ENCODE measurements at regions not wholly inside any gene's neighbourhood (a gene's known extent, or its start where the extent isn't known, plus 50 kb on each side); places are given as distances from the start of the nearest gene placed in this dataset.

DNA sequence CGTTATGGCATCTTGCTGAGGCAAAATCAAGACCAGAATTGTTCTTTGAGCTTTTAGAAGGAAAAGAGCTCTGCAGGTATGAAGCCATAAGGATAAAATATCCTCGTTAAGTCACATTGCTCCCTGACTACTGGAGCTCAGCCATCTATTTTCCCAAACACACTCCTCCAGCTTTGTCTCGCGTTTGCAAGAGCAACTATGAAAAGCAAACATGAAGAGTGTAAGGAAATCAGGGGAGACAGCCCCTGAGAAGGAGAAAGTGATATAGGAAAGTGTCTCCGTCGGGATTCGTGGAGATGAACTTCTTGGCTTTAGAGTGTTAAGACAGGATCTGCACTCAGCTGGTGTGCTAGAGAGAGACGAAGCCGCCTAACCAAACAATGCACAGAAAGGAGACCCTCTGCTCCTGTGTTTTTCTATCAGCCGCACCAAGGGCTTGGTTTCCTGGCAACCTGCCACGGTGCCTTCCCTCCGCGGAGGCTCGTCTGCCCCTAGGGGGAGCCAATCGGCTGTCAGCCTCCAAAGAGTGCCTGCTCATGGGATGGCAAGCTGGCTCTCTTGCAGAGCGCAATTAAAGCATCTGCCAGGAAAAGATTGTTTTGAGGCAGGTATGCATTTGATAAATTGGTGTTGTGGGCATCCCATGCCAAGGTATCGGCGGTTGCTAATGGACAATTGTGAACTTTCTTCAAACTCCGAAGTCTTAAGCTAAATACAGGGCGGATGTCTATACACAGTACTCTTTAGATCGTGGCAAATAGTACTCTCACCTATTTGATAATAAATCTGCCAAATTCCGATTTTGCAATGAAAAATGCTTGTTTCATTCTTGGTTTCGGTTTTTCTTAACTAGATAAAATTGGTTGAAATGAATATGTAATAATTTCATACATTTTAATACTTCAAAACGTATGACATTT lies 603.2 kb downstream of the RNF144B start:
- TF ChIP-seq, protein P1, sequence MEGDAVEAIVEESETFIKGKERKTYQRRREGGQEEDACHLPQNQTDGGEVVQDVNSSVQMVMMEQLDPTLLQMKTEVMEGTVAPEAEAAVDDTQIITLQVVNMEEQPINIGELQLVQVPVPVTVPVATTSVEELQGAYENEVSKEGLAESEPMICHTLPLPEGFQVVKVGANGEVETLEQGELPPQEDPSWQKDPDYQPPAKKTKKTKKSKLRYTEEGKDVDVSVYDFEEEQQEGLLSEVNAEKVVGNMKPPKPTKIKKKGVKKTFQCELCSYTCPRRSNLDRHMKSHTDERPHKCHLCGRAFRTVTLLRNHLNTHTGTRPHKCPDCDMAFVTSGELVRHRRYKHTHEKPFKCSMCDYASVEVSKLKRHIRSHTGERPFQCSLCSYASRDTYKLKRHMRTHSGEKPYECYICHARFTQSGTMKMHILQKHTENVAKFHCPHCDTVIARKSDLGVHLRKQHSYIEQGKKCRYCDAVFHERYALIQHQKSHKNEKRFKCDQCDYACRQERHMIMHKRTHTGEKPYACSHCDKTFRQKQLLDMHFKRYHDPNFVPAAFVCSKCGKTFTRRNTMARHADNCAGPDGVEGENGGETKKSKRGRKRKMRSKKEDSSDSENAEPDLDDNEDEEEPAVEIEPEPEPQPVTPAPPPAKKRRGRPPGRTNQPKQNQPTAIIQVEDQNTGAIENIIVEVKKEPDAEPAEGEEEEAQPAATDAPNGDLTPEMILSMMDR (conservative IDR thresholded peaks at IDR 0.05): peak; percentile 92
- no peak for TF ChIP-seq ZFX (IDR thresholded peaks at IDR 0.05)
